ENCODE measurements at regions not wholly inside any gene's neighbourhood (a gene's known extent, or its start where the extent isn't known, plus 50 kb on each side); places are given as distances from the start of the nearest gene placed in this dataset.
"Not testable (repeated sequence)": the region's sequence is repeated elsewhere in the genome, so short reads cannot be mapped to it uniquely, and the experiment has no call there.

GRCh38 chr13:85123501-85123900 lies 675.7 kb downstream of the SLITRK6 start:
- H3K27ac Mint-ChIP-seq; H3K4me3 Mint-ChIP-seq; DNase-seq; H3K27ac ChIP-seq (ENCODE audit: low read length); H3K4me1 Mint-ChIP-seq; CTCF ChIA-PET; H3K27me3 ChIP-seq (replicated peaks in 1 of 2; ENCODE audit: control insufficient read depth in 2 of 2, extremely low read depth in 1 of 2, insufficient read depth in 2 of 2, low read length in 1 of 2); H3K9me3 Mint-ChIP-seq; H3K36me3 ChIP-seq (ENCODE audit: control insufficient read depth in 2 of 2, extremely low read depth in 1 of 2, insufficient read depth in 1 of 2, low read length in 1 of 2); H3K36me3 Mint-ChIP-seq; H3K4me1 ChIP-seq (ENCODE audit: control insufficient read depth in 1 of 2, extremely low read depth in 1 of 2, insufficient read depth in 2 of 2, low read length in 2 of 2); POLR2A ChIA-PET; H3K9me3 ChIP-seq; H3K4me3 ChIP-seq (ENCODE audit: control insufficient read depth in 1 of 2, extremely low read depth in 1 of 2, low read length in 1 of 2); H3K27me3 Mint-ChIP-seq; ATAC-seq (replicated peaks in 1 of 4): not testable (repeated sequence)
- WGBS (ENCODE audit: insufficient coverage) = 92% methylated on average over 5 of the region's 14 CpGs

GRCh38 chr13:85108356-85108755 lies 690.9 kb downstream of the SLITRK6 start:
- Mint-ChIP-seq H3K27me3 (no peaks in the 10 kb centered on the region), H3K36me3 (no peaks in the 10 kb centered on the region), H3K9me3 (peaks cover 6 to 15% (median 13%) of the 10 kb centered on the region in 3 donors), H3K27ac (no peak overlapping the region), H3K4me3 (no peak overlapping the region), H3K4me1 (no peaks in the 10 kb centered on the region)
- POLR2A ChIA-PET = no interaction called here
- H3K4me1 ChIP-seq (ENCODE audit: control insufficient read depth in 1 of 2, extremely low read depth in 1 of 2, insufficient read depth in 2 of 2, low read length in 2 of 2) = no peaks in the 10 kb centered on the region
- H3K9me3 ChIP-seq = no peaks in the 10 kb centered on the region
- H3K27me3 ChIP-seq (replicated peaks in 1 of 2; ENCODE audit: control insufficient read depth in 2 of 2, extremely low read depth in 1 of 2, insufficient read depth in 2 of 2, low read length in 1 of 2) = no peaks in the 10 kb centered on the region
- 43% methylated on average over 1 of the region's 3 CpGs for WGBS (ENCODE audit: insufficient coverage)
- no peak overlapping the region for H3K27ac ChIP-seq (ENCODE audit: low read length)
- ATAC-seq (replicated peaks in 1 of 4) = no peak
- no peak overlapping the region for H3K4me3 ChIP-seq (ENCODE audit: control insufficient read depth in 1 of 2, extremely low read depth in 1 of 2, low read length in 1 of 2)
- no peaks in the 10 kb centered on the region for H3K36me3 ChIP-seq (ENCODE audit: control insufficient read depth in 2 of 2, extremely low read depth in 1 of 2, insufficient read depth in 1 of 2, low read length in 1 of 2)
- CTCF ChIA-PET = no interaction called here
- no peak for DNase-seq

GRCh38 chr13:85099245-85099644 lies 700.0 kb downstream of the SLITRK6 start:
- CTCF ChIA-PET = no interaction called here
- ATAC-seq (replicated peaks in 1 of 4) = no peak
- H3K27me3 Mint-ChIP-seq = no peaks in the 10 kb centered on the region
- no peak overlapping the region for H3K27ac Mint-ChIP-seq
- DNase-seq = no peak
- H3K27me3 ChIP-seq (replicated peaks in 1 of 2; ENCODE audit: control insufficient read depth in 2 of 2, extremely low read depth in 1 of 2, insufficient read depth in 2 of 2, low read length in 1 of 2) = no peaks in the 10 kb centered on the region
- no peak overlapping the region for H3K4me3 ChIP-seq (ENCODE audit: control insufficient read depth in 1 of 2, extremely low read depth in 1 of 2, low read length in 1 of 2)
- no peaks in the 10 kb centered on the region for H3K36me3 Mint-ChIP-seq
- POLR2A ChIA-PET = no interaction called here
- H3K36me3 ChIP-seq (ENCODE audit: control insufficient read depth in 2 of 2, extremely low read depth in 1 of 2, insufficient read depth in 1 of 2, low read length in 1 of 2) = no peaks in the 10 kb centered on the region
- no peaks in the 10 kb centered on the region for H3K4me1 Mint-ChIP-seq
- no peaks in the 10 kb centered on the region for H3K9me3 ChIP-seq
- H3K27ac ChIP-seq (ENCODE audit: low read length) = no peak overlapping the region
- H3K4me3 Mint-ChIP-seq = no peak overlapping the region
- H3K9me3 Mint-ChIP-seq = peaks cover 18 to 27% (median 20%) of the 10 kb centered on the region in 3 donors
- no CpG with 5 or more reads among the region's 3 CpGs for WGBS (ENCODE audit: insufficient coverage)
- H3K4me1 ChIP-seq (ENCODE audit: control insufficient read depth in 1 of 2, extremely low read depth in 1 of 2, insufficient read depth in 2 of 2, low read length in 2 of 2) = no peaks in the 10 kb centered on the region

GRCh38 chr13:85095418-85096272 lies 703.6 kb downstream of the SLITRK6 start:
- no peak overlapping the region for H3K4me3 Mint-ChIP-seq
- H3K4me1 Mint-ChIP-seq = no peaks in the 10 kb centered on the region
- no peak overlapping the region for H3K4me3 ChIP-seq (ENCODE audit: control insufficient read depth in 1 of 2, extremely low read depth in 1 of 2, low read length in 1 of 2)
- H3K27me3 ChIP-seq (replicated peaks in 1 of 2; ENCODE audit: control insufficient read depth in 2 of 2, extremely low read depth in 1 of 2, insufficient read depth in 2 of 2, low read length in 1 of 2) = no peaks in the 10 kb centered on the region
- H3K27ac ChIP-seq (ENCODE audit: low read length) = no peak overlapping the region
- CTCF ChIA-PET = no interaction called here
- peaks cover 17 to 25% (median 19%) of the 10 kb centered on the region in 3 donors for H3K9me3 Mint-ChIP-seq
- POLR2A ChIA-PET = no interaction called here
- no peaks in the 10 kb centered on the region for H3K36me3 Mint-ChIP-seq
- no peaks in the 10 kb centered on the region for H3K9me3 ChIP-seq
- H3K4me1 ChIP-seq (ENCODE audit: control insufficient read depth in 1 of 2, extremely low read depth in 1 of 2, insufficient read depth in 2 of 2, low read length in 2 of 2) = no peaks in the 10 kb centered on the region
- no peak overlapping the region for H3K27ac Mint-ChIP-seq
- no peaks in the 10 kb centered on the region for H3K27me3 Mint-ChIP-seq
- DNase-seq (no peak), ATAC-seq (replicated peaks in 1 of 4) (no peak)
- WGBS (ENCODE audit: insufficient coverage) = no CpG with 5 or more reads among the region's 4 CpGs
- H3K36me3 ChIP-seq (ENCODE audit: control insufficient read depth in 2 of 2, extremely low read depth in 1 of 2, insufficient read depth in 1 of 2, low read length in 1 of 2) = no peaks in the 10 kb centered on the region

- no peaks in the 10 kb centered on the region for H3K36me3 ChIP-seq (ENCODE audit: control insufficient read depth in 2 of 2, extremely low read depth in 1 of 2, insufficient read depth in 1 of 2, low read length in 1 of 2)
- DNase-seq (no peak), ATAC-seq (replicated peaks in 1 of 4) (no peak)
- Mint-ChIP-seq H3K27me3 (no peaks in the 10 kb centered on the region), H3K4me3 (no peak overlapping the region), H3K36me3 (no peaks in the 10 kb centered on the region), H3K4me1 (no peaks in the 10 kb centered on the region), H3K27ac (no peak overlapping the region), H3K9me3 (peaks cover 12 to 21% (median 15%) of the 10 kb centered on the region in 3 donors)
- H3K4me1 ChIP-seq (ENCODE audit: control insufficient read depth in 1 of 2, extremely low read depth in 1 of 2, insufficient read depth in 2 of 2, low read length in 2 of 2) = no peaks in the 10 kb centered on the region
- ChIA-PET CTCF (no interaction called here), POLR2A (no interaction called here)
- no peaks in the 10 kb centered on the region for H3K27me3 ChIP-seq (replicated peaks in 1 of 2; ENCODE audit: control insufficient read depth in 2 of 2, extremely low read depth in 1 of 2, insufficient read depth in 2 of 2, low read length in 1 of 2)
- H3K9me3 ChIP-seq = no peaks in the 10 kb centered on the region
- H3K27ac ChIP-seq (ENCODE audit: low read length) = no peak overlapping the region
- no peak overlapping the region for H3K4me3 ChIP-seq (ENCODE audit: control insufficient read depth in 1 of 2, extremely low read depth in 1 of 2, low read length in 1 of 2)
- WGBS (ENCODE audit: insufficient coverage) = 83% methylated on average over 4 of the region's 5 CpGs
Measured at GRCh38 chr13:85093808-85094207, 705.4 kb downstream of the SLITRK6 start.

- ATAC-seq (replicated peaks in 1 of 4) (no peak), DNase-seq (no peak)
- ChIA-PET CTCF (no interaction called here), POLR2A (no interaction called here)
- H3K36me3 ChIP-seq (ENCODE audit: control insufficient read depth in 2 of 2, extremely low read depth in 1 of 2, insufficient read depth in 1 of 2, low read length in 1 of 2) = no peaks in the 10 kb centered on the region
- H3K4me3 ChIP-seq (ENCODE audit: control insufficient read depth in 1 of 2, extremely low read depth in 1 of 2, low read length in 1 of 2) = no peak overlapping the region
- H3K27ac Mint-ChIP-seq = no peak overlapping the region
- H3K4me1 ChIP-seq (ENCODE audit: control insufficient read depth in 1 of 2, extremely low read depth in 1 of 2, insufficient read depth in 2 of 2, low read length in 2 of 2) = no peaks in the 10 kb centered on the region
- H3K27me3 Mint-ChIP-seq = no peaks in the 10 kb centered on the region
- 23% methylated on average over 4 of the region's 5 CpGs for WGBS (ENCODE audit: insufficient coverage)
- peaks cover 10 to 12% (median 11%) of the 10 kb centered on the region in 3 donors for H3K9me3 Mint-ChIP-seq
- H3K36me3 Mint-ChIP-seq = no peaks in the 10 kb centered on the region
- no peaks in the 10 kb centered on the region for H3K4me1 Mint-ChIP-seq
- H3K9me3 ChIP-seq = no peaks in the 10 kb centered on the region
- no peak overlapping the region for H3K27ac ChIP-seq (ENCODE audit: low read length)
- H3K27me3 ChIP-seq (replicated peaks in 1 of 2; ENCODE audit: control insufficient read depth in 2 of 2, extremely low read depth in 1 of 2, insufficient read depth in 2 of 2, low read length in 1 of 2) = no peaks in the 10 kb centered on the region
- no peak overlapping the region for H3K4me3 Mint-ChIP-seq
Measured at GRCh38 chr13:85091631-85092234, 707.5 kb downstream of the SLITRK6 start.
